ENCODE measurements at regions not wholly inside any gene's neighbourhood (a gene's known extent, or its start where the extent isn't known, plus 50 kb on each side); places are given as distances from the start of the nearest gene placed in this dataset.

DNA sequence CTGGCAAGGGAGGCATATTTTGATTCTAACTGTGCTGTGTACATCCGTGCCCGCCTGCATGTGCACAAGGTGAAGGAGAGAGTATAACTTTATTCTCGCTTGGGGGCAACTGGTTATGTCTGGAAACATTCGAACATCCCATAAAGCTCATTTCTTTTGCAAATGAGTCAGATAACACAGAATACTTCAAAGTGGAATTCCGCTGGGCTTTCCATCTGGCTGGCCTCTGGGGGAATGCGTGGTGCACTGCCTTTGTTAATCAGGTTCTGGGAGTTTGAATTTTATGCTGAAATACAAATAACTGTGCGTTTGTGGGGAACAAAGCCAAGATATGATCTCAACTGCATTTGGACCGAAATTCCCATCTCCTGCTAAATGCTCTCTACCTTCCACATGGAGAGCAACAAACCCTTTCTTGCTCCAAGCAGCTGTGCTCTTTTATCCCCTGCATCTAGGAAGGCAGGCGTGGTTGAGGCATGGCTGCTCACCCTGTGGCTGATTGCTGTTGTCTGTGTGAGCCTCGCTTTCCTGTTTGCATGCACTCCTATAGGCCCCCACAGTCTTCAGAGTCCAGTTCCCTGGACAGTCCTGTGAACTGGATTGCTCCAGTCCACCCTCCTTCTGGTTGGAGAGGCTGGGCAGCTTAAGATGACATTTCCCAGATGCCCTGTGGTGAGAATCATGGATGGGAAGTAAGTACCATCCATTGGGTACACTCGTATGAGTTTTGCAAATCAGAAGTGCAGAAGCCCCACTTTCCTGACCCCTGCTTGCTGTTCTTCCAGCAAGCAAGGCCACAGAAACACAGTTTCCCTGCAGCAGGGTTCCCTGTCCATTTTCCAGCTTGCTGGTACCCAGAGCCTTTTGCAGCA is 82.9 kb upstream of the ALDH1B1 start:
- ChIA-PET CTCF (interaction anchor here (1.4 kb wide), 1 partner anchor 10 kb away, joined by 4 read pairs; no protein-coding TSS in a partner anchor), POLR2A (no interaction called here)
- no peak for DNase-seq (ENCODE audit: extremely low spot score)
- TF ChIP-seq CTCF (IDR thresholded peaks at IDR 0.05; ENCODE audit: control extremely low read depth, extremely low read depth, low read depth, missing control alignments): no peak

- ChIA-PET POLR2A (no interaction called here), CTCF (no interaction called here)
Observed at GRCh38 chr9:38308136-38308535, 84.4 kb upstream of the ALDH1B1 start.

DNA sequence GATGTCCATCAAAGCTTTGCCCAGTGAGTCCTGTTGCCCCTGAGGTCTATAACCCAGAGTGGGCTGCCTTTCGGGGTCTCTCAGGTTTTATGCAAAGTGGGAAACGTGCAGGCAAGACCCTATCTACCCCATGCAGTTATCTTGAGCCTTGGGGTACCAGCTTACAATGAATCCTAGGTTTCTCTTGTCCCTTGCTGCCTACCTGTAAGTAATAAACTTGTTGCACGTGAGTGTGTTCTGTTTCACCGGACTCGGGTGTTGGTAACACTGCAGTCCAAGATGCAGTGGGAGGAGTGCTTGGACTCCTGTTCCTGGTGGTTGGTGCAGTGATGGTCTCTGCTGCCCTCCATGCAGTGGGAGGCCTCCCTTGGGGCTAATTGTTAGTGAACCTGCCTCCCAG is 85.6 kb upstream of the ALDH1B1 start:
- POLR2A ChIA-PET: no interaction called here
- CTCF ChIA-PET: no interaction called here

More at GRCh38 chr9:38308136-38308535, 84.4 kb upstream of the ALDH1B1 start:
- no peak for TF ChIP-seq CTCF (IDR thresholded peaks at IDR 0.05; ENCODE audit: control extremely low read depth, extremely low read depth, low read depth, missing control alignments)
- no peak for DNase-seq (ENCODE audit: extremely low spot score)

GRCh38 chr9:38305582-38305981 is 86.9 kb upstream of the ALDH1B1 start:
- ChIA-PET POLR2A (no interaction called here), CTCF (no interaction called here)
- DNase-seq (ENCODE audit: extremely low spot score): no peak
- TF ChIP-seq CTCF (IDR thresholded peaks at IDR 0.05; ENCODE audit: control extremely low read depth, extremely low read depth, low read depth, missing control alignments): no peak

More for the DNA sequence above, 85.6 kb upstream of the ALDH1B1 start:
- DNase-seq (ENCODE audit: extremely low spot score): no peak
- no peak for TF ChIP-seq CTCF (IDR thresholded peaks at IDR 0.05; ENCODE audit: control extremely low read depth, extremely low read depth, low read depth, missing control alignments)

DNA sequence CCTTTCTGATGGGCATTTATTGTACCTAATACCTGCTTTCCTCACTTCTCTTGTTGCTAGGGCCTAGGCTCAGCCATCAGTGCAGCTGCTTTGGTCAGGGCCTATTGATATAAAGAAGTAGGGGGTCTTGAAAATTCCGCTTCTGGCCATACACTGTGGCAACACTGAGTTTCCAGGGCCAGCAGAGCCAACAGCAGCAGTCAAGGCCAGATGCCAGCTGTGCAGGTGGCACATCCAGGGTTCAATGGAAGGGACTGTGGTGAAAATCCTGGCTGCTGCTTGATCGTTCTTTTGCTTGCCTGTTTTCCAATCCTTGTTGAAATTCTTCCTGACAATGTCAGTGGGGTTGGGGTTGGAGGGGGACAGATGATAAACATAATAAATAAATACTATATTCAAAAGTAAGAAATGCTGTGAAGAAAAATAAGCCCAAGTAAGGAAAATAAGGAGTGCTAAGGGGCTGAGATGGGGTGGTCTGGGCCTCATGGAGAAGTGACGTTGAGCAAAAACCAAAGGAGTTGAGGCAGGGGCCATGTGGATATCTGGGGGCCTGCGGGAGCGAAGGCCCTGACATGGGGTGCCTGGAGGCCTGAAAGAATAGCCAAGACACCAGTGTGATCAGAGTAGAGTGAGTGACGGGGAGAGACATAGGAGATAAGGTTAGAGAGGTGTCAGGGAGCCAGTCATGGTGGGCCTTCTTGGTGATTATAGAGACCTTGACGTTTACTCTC is 91.0 kb upstream of the ALDH1B1 start:
- no peak for DNase-seq (ENCODE audit: extremely low spot score)
- POLR2A ChIA-PET: no interaction called here
- TF ChIP-seq CTCF (IDR thresholded peaks at IDR 0.05; ENCODE audit: control extremely low read depth, extremely low read depth, low read depth, missing control alignments): no peak
- CTCF ChIA-PET: no interaction called here

GRCh38 chr9:38299856-38300255 is 92.6 kb upstream of the ALDH1B1 start:
- CTCF ChIA-PET: interaction anchor here (1.0 kb wide), 1 partner anchor 11 kb away, joined by 4 read pairs; no protein-coding TSS in a partner anchor

More at GRCh38 chr9:38299856-38300255, 92.6 kb upstream of the ALDH1B1 start:
- no peak for DNase-seq (ENCODE audit: extremely low spot score)
- POLR2A ChIA-PET: no interaction called here
- TF ChIP-seq CTCF (IDR thresholded peaks at IDR 0.05; ENCODE audit: control extremely low read depth, extremely low read depth, low read depth, missing control alignments): no peak

All from GM10248 (cell line).